Activated CD4-positive, alpha-beta memory T cell treated with anti-CD3 and anti-CD28 coated beads, Interleukin-2, amount 10 ng/mL, durations not matched to agents 7 days and 5 days (primary cell): ENCODE measurements at regions not wholly inside any gene's neighbourhood (a gene's known extent, or its start where the extent isn't known, plus 50 kb on each side); places are given as distances from the start of the nearest gene placed in this dataset.

Experiments
- CTCF ChIA-PET: fragments of 350-600 bp; sonication (Branson Sonifier 250); formaldehyde crosslinking; loops from one replicate; lab custom pipeline; 2021; ENCODE audit warnings: antibody characterized with exemption, inconsistent platforms; lab: Charles Lee
- POLR2A ChIA-PET: fragments of 350-600 bp; sonication (Branson Sonifier 250); formaldehyde crosslinking; loops from one replicate; lab custom pipeline; 2021; ENCODE audit warnings: antibody characterized with exemption; lab: Charles Lee
- DNase-seq: peaks from one replicate; pipeline ENCODE4 v3.0.0-alpha.2; 2020
- H3K27ac Mint-ChIP-seq: one replicate; pipeline ENCODE4 v1.8.0; 2021; ENCODE audit warnings: mild to moderate bottlenecking, mixed read lengths
- H3K27me3 Mint-ChIP-seq: one replicate; pipeline ENCODE4 v1.8.0; 2021; ENCODE audit warnings: mixed read lengths
- H3K36me3 Mint-ChIP-seq: one replicate; pipeline ENCODE4 v1.8.0; 2021; ENCODE audit warnings: low read depth, mixed read lengths
- H3K4me1 Mint-ChIP-seq: one replicate; pipeline ENCODE4 v1.8.0; 2021; ENCODE audit warnings: mixed read lengths
- H3K4me3 Mint-ChIP-seq: one replicate; pipeline ENCODE4 v1.8.0; 2021; ENCODE audit warnings: mild to moderate bottlenecking, mixed read lengths
- H3K9me3 Mint-ChIP-seq: one replicate; pipeline ENCODE4 v1.8.0; 2021; ENCODE audit warnings: mixed read lengths

DNA sequence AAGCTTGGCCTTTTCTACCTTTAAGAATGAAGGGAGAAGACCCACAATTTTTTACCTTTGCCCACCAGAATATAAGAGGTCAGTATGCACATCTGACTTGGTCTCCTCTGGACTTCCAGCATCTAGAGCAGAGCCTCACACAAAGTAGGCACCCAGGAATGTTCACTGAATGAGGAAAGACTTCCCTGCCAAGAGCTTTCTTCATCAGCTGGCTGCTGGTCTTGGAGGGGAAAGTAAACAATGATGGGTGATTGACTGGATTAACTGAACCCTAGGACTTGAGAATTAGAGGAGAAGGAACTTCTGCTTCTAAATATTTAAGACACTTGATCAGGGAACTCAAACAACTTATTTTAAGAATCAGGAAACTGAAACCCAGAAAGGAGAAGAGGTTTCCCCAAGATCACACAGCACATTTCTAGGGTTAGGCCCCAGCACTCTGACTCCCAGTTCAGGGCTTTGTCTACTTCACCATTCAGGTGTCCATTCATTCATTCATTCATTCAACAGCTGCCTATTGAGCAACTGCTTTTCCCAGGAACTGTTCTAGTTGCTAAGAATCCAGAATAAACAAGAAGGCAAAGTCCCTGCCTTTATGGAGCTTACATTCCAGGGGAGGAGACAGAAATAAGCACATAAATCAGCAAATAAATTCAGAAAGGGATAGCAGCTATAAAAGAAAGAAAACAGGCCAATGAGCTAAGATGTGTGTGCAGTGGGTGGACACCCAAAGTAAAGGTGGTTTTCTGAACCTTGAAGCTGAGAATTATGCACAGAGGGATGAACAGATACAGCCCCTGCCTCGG, 216.9 kb upstream of the LRFN2 start:
- no peak for DNase-seq
- ChIA-PET CTCF (no interaction called here), POLR2A (no interaction called here)
- H3K36me3 Mint-ChIP-seq: no peaks in the 10 kb centered on the region
- no peak overlapping the region for H3K27ac Mint-ChIP-seq
- no peaks in the 10 kb centered on the region for H3K4me1 Mint-ChIP-seq
- H3K27me3 Mint-ChIP-seq: no peaks in the 10 kb centered on the region
- no peaks in the 10 kb centered on the region for H3K9me3 Mint-ChIP-seq
- no peak overlapping the region for H3K4me3 Mint-ChIP-seq

- H3K36me3 Mint-ChIP-seq: no peaks in the 10 kb centered on the region
- H3K4me1 Mint-ChIP-seq: no peaks in the 10 kb centered on the region
- H3K9me3 Mint-ChIP-seq: no peaks in the 10 kb centered on the region
- no peak for DNase-seq
- no peaks in the 10 kb centered on the region for H3K27me3 Mint-ChIP-seq
- POLR2A ChIA-PET: no interaction called here
- H3K27ac Mint-ChIP-seq: no peak overlapping the region
- CTCF ChIA-PET: no interaction called here
- H3K4me3 Mint-ChIP-seq: no peak overlapping the region
Measured at GRCh38 chr6:40802481-40802880, 215.3 kb upstream of the LRFN2 start.

DNA sequence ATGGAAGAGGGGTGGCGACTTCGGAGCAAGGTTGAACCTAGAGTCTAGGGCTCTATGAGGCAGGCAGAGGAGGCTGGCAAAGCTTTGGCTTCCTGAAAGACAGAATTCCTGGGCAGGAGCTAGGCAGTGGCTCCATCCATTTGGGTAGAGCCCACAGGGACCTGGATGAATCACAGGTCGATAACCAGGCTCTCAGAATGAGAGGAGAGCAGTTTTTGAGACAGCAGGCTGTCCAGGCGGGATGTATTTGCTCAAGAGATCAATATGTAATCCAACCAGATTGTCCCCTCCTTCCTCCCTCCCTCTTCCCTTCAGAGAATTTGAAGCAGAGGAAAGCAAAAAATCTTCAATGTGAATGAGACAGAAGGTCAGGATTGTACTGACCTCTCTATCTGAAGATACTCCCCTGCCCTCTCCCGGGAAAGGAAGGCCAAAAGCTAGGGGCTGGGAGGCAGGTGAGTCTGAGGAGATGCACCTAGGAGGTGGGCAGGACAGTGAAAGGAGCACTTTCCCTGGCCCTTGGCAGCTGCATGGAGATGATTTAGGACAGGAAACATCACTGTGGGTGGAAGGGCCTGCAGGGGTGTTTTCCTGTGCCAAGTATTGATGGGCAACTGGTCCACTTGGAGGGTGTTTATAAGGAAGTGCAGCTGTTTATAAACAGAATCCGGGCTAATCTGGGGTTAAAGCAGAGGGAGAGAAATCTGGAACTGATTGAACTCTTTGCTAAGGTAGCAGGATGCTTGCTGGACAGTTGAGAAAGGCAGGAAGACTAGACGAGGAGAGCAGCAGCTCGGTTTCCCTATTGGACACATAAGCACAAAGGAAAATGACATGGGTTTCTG, 212.4 kb upstream of the LRFN2 start:
- POLR2A ChIA-PET: no interaction called here
- Mint-ChIP-seq H3K9me3 (no peaks in the 10 kb centered on the region), H3K36me3 (no peaks in the 10 kb centered on the region), H3K4me3 (no peak overlapping the region), H3K27me3 (no peaks in the 10 kb centered on the region), H3K4me1 (no peaks in the 10 kb centered on the region), H3K27ac (no peak overlapping the region)
- DNase-seq: no peak
- CTCF ChIA-PET: no interaction called here

DNA sequence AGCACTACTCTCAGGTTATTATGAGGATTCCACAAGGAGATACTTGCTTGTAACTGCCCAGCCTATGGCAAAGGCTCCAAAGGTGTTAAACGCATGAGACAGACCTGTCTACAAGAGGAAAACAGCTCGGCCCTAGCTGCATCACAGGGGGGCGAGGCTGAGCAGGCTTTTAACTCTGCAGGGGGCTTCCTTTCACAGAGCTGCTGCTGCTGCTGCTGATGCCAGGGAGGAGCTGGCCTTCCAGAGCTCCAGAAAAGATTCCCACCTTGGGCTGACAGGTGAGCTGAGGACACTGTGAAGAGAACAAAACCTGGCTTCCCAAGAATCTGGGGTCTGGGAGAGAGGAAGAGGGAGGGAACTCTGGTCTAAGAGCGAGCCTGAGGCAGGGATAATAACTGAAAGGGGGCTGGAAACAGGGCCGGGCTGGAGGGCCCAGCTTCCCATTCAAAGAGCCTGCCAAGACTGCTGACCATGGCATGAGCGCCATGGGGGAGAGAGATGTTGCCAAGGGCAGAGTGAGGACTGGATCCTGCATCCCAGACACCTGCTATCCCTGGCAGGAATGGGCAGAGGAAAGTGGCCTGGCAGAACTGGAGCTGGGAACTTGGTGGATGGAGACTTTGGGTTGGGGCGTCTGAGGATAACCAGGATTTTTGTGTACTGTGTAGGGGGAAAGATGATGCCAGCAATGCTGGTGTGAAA, 211.1 kb upstream of the LRFN2 start:
- Mint-ChIP-seq H3K9me3 (no peaks in the 10 kb centered on the region), H3K4me1 (no peaks in the 10 kb centered on the region), H3K36me3 (no peaks in the 10 kb centered on the region), H3K4me3 (no peak overlapping the region), H3K27ac (no peak overlapping the region), H3K27me3 (no peaks in the 10 kb centered on the region)
- POLR2A ChIA-PET: no interaction called here
- CTCF ChIA-PET: no interaction called here
- DNase-seq: no peak

- Mint-ChIP-seq H3K27ac (no peak overlapping the region), H3K4me1 (peaks cover 1% of the 10 kb centered on the region), H3K4me3 (no peak overlapping the region), H3K9me3 (no peaks in the 10 kb centered on the region), H3K36me3 (no peaks in the 10 kb centered on the region), H3K27me3 (no peaks in the 10 kb centered on the region)
- ChIA-PET CTCF (no interaction called here), POLR2A (no interaction called here)
- no peak for DNase-seq
Measured at GRCh38 chr6:40796260-40797221, 209.4 kb upstream of the LRFN2 start.

GRCh38 chr6:40794586-40794985, 207.4 kb upstream of the LRFN2 start:
- Mint-ChIP-seq H3K4me3 (no peak overlapping the region), H3K36me3 (no peaks in the 10 kb centered on the region), H3K9me3 (no peaks in the 10 kb centered on the region), H3K4me1 (peaks cover 12% of the 10 kb centered on the region), H3K27ac (no peak overlapping the region), H3K27me3 (no peaks in the 10 kb centered on the region)
- ChIA-PET CTCF (no interaction called here), POLR2A (no interaction called here)
- no peak for DNase-seq

GRCh38 chr6:40792183-40792582, 205.0 kb upstream of the LRFN2 start:
- POLR2A ChIA-PET: no interaction called here
- CTCF ChIA-PET: no interaction called here
- no peaks in the 10 kb centered on the region for H3K9me3 Mint-ChIP-seq
- H3K4me3 Mint-ChIP-seq: no peak overlapping the region
- H3K27me3 Mint-ChIP-seq: no peaks in the 10 kb centered on the region
- no peaks in the 10 kb centered on the region for H3K36me3 Mint-ChIP-seq
- H3K27ac Mint-ChIP-seq: no peak overlapping the region
- peaks cover 21% of the 10 kb centered on the region for H3K4me1 Mint-ChIP-seq
- DNase-seq: no peak

GRCh38 chr6:40791004-40791403, 203.8 kb upstream of the LRFN2 start:
- Mint-ChIP-seq H3K36me3 (no peaks in the 10 kb centered on the region), H3K4me1 (peaks cover 21% of the 10 kb centered on the region), H3K9me3 (no peaks in the 10 kb centered on the region), H3K27ac (no peak overlapping the region), H3K4me3 (no peak overlapping the region), H3K27me3 (no peaks in the 10 kb centered on the region)
- ChIA-PET CTCF (no interaction called here), POLR2A (no interaction called here)
- DNase-seq: no peak

- peak; percentile 48 for DNase-seq
- Mint-ChIP-seq H3K36me3 (no peaks in the 10 kb centered on the region), H3K27me3 (no peaks in the 10 kb centered on the region), H3K4me1 (peaks cover 21% of the 10 kb centered on the region), H3K4me3 (no peak overlapping the region), H3K9me3 (no peaks in the 10 kb centered on the region), H3K27ac (peak overlapping the region; percentile 72)
- ChIA-PET POLR2A (no interaction called here), CTCF (no interaction called here)
Measured at GRCh38 chr6:40788661-40789655, 201.8 kb upstream of the LRFN2 start.

DNA sequence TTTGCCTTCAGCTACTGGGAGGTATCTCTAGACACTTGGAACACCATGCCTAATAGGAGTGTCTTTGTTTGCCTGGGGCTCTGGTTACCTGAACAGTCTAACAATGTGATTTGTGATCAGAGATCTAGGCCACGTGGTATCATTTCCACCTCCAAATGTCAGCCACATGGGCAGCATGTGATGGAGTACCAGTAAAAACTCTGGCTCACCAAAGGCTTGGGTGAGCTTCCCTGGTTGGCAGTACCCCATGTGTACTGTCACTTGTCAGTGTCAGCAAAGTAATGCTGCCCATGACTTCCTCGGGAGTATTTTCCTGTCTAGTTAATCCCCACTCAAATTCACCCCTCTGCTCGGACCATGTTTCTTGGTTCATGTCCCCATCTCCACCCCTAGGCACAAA, 195.2 kb upstream of the LRFN2 start:
- POLR2A ChIA-PET: no interaction called here
- Mint-ChIP-seq H3K27ac (no peak overlapping the region), H3K4me3 (no peak overlapping the region), H3K4me1 (no peaks in the 10 kb centered on the region), H3K27me3 (no peaks in the 10 kb centered on the region), H3K9me3 (no peaks in the 10 kb centered on the region), H3K36me3 (no peaks in the 10 kb centered on the region)
- CTCF ChIA-PET: no interaction called here
- no peak for DNase-seq

GRCh38 chr6:40780637-40781036, 193.5 kb upstream of the LRFN2 start:
- Mint-ChIP-seq H3K27ac (no peak overlapping the region), H3K9me3 (no peaks in the 10 kb centered on the region), H3K4me1 (no peaks in the 10 kb centered on the region), H3K4me3 (no peak overlapping the region), H3K36me3 (no peaks in the 10 kb centered on the region), H3K27me3 (no peaks in the 10 kb centered on the region)
- no peak for DNase-seq
- ChIA-PET POLR2A (no interaction called here), CTCF (interaction anchor here (1.0 kb wide), 1 partner anchor 248 kb away, joined by 3 read pairs; no protein-coding TSS in a partner anchor)

DNA sequence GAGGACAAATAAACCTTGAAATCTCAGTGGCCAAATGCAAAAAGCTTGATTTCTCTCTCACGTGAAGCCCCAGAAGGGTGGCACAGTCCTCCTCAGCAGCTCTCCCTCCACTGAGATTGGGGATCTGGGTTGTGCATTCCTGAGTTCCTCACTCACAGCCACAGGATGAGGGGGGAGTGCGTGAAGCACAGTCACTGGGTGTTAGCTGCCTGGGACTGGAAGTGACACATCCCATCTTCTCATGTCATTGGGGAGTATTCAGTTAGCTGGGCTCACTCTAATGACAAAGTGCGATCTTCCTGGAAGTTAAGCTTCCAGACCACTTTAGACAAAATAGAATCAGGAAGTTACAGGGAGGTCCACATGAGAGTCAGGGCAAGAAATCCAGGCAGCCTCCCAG, 192.2 kb upstream of the LRFN2 start:
- Mint-ChIP-seq H3K9me3 (no peaks in the 10 kb centered on the region), H3K27ac (no peak overlapping the region), H3K36me3 (no peaks in the 10 kb centered on the region), H3K27me3 (no peaks in the 10 kb centered on the region), H3K4me1 (no peaks in the 10 kb centered on the region), H3K4me3 (no peak overlapping the region)
- ChIA-PET CTCF (no interaction called here), POLR2A (no interaction called here)
- DNase-seq: no peak
